Activated CD4-positive, alpha-beta T cell treated with anti-CD3 and anti-CD28 coated beads, Interleukin-2, amount 10 ng/mL, durations not matched to agents 7 days and 5 days (primary cell): ENCODE measurements at regions not wholly inside any gene's neighbourhood (a gene's known extent, or its start where the extent isn't known, plus 50 kb on each side); places are given as distances from the start of the nearest gene placed in this dataset.

Experiments used
- CTCF ChIA-PET: fragments of 350-600 bp; sonication (Branson Sonifier 250); formaldehyde crosslinking; loops from one replicate; lab custom pipeline; 2021; ENCODE audit warnings: antibody characterized with exemption; lab: Charles Lee
- POLR2A ChIA-PET: fragments of 350-600 bp; sonication (Branson Sonifier 250); formaldehyde crosslinking; loops from one replicate; lab custom pipeline; 2021; ENCODE audit warnings: antibody characterized with exemption; lab: Charles Lee
- DNase-seq: peaks from one replicate; pipeline ENCODE4 v3.0.0-alpha.2; 2020
- H3K27ac Mint-ChIP-seq: one replicate; pipeline ENCODE4 v1.8.0; 2021; ENCODE audit warnings: mild to moderate bottlenecking, moderate library complexity, mixed read lengths
- H3K27me3 Mint-ChIP-seq: one replicate; pipeline ENCODE4 v1.8.0; 2021; ENCODE audit warnings: mixed read lengths
- H3K36me3 Mint-ChIP-seq: one replicate; pipeline ENCODE4 v1.8.0; 2021; ENCODE audit warnings: low read depth, mixed read lengths
- H3K4me1 Mint-ChIP-seq: one replicate; pipeline ENCODE4 v1.8.0; 2021; ENCODE audit warnings: mixed read lengths
- H3K4me3 Mint-ChIP-seq: one replicate; pipeline ENCODE4 v1.8.0; 2021; ENCODE audit warnings: mild to moderate bottlenecking, moderate library complexity, mixed read lengths
- H3K9me3 Mint-ChIP-seq: one replicate; pipeline ENCODE4 v1.8.0; 2021; ENCODE audit warnings: mixed read lengths

DNA sequence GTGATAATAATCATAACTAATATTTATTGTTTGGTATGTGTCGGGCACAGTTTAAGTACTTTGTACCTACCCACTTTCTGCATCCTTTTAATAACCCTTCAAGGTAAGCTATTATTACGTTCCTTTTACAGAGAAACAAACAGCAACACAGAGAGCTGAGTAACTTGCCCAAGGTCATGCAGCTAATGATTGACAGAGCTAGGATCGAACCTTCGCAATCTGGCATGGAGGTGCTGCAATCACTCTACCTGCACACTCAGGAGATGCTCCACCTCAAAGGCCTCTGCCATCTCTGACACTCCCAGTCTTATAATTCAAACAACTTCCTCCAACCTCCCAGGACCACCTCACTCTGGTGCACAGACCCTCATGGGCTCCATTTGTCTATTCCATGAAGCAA is 137.2 kb downstream of the DMRTA2 start:
- Mint-ChIP-seq H3K36me3 (no peaks in the 10 kb centered on the region), H3K4me1 (no peaks in the 10 kb centered on the region), H3K27ac (no peak overlapping the region), H3K27me3 (no peaks in the 10 kb centered on the region), H3K4me3 (no peak overlapping the region), H3K9me3 (no peaks in the 10 kb centered on the region)
- ChIA-PET POLR2A (no interaction called here), CTCF (interaction anchor here (1.0 kb wide), 1 partner anchor 19 kb away, joined by 4 read pairs; no protein-coding TSS in a partner anchor)
- no peak for DNase-seq

GRCh38 chr1:50279622-50280330 is 143.5 kb downstream of the DMRTA2 start:
- DNase-seq, result peak; percentile 13
- no peaks in the 10 kb centered on the region for H3K27me3 Mint-ChIP-seq
- ChIA-PET CTCF (no interaction called here), POLR2A (no interaction called here)
- H3K4me3 Mint-ChIP-seq, result no peak overlapping the region
- H3K9me3 Mint-ChIP-seq, result no peaks in the 10 kb centered on the region
- H3K36me3 Mint-ChIP-seq, result no peaks in the 10 kb centered on the region
- no peak overlapping the region for H3K27ac Mint-ChIP-seq
- no peaks in the 10 kb centered on the region for H3K4me1 Mint-ChIP-seq

- no peak for DNase-seq
- CTCF ChIA-PET, result no interaction called here
- H3K4me3 Mint-ChIP-seq, result no peak overlapping the region
- H3K4me1 Mint-ChIP-seq, result no peaks in the 10 kb centered on the region
- H3K27ac Mint-ChIP-seq, result no peak overlapping the region
- POLR2A ChIA-PET, result interaction anchor here (0.7 kb wide), 1 partner anchor 99 kb away, joined by 3 read pairs; no protein-coding TSS in a partner anchor
- no peaks in the 10 kb centered on the region for H3K27me3 Mint-ChIP-seq
- no peaks in the 10 kb centered on the region for H3K36me3 Mint-ChIP-seq
- no peaks in the 10 kb centered on the region for H3K9me3 Mint-ChIP-seq
Measured at GRCh38 chr1:50278961-50279360, 144.3 kb downstream of the DMRTA2 start.

DNA sequence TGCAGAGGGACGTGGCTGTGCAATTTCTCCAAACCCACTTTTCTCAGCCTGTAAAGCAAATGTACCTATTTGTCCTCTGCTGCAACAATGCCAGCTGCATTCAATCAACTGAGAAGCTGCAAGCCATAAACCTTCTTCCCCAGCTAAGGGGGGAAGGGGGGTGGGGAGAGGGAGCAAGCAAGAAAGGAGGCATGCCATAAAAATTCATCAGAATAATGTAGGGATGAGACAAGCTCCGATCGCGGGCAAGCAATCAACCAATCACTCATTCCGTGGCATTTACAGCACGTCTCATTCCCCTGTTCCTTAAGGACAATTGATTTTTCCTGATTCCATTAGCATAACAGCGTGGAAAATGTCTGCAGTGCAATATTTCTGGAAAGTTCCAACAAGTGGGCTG is 144.8 kb downstream of the DMRTA2 start:
- no peaks in the 10 kb centered on the region for H3K27me3 Mint-ChIP-seq
- no peak overlapping the region for H3K4me3 Mint-ChIP-seq
- ChIA-PET CTCF (interaction anchor here (0.6 kb wide), 1 partner anchor 31 kb away, joined by 3 read pairs; no protein-coding TSS in a partner anchor), POLR2A (interaction anchor here (0.7 kb wide), 1 partner anchor 98 kb away, joined by 3 read pairs; no protein-coding TSS in a partner anchor)
- no peak for DNase-seq
- no peak overlapping the region for H3K27ac Mint-ChIP-seq
- no peaks in the 10 kb centered on the region for H3K9me3 Mint-ChIP-seq
- no peaks in the 10 kb centered on the region for H3K36me3 Mint-ChIP-seq
- no peaks in the 10 kb centered on the region for H3K4me1 Mint-ChIP-seq

- no peak for DNase-seq
- H3K4me3 Mint-ChIP-seq, result no peak overlapping the region
- POLR2A ChIA-PET, result no interaction called here
- no peak overlapping the region for H3K27ac Mint-ChIP-seq
- H3K36me3 Mint-ChIP-seq, result no peaks in the 10 kb centered on the region
- H3K27me3 Mint-ChIP-seq, result no peaks in the 10 kb centered on the region
- H3K4me1 Mint-ChIP-seq, result no peaks in the 10 kb centered on the region
- CTCF ChIA-PET, result no interaction called here
- no peaks in the 10 kb centered on the region for H3K9me3 Mint-ChIP-seq
Measured at GRCh38 chr1:50275566-50275965, 147.7 kb downstream of the DMRTA2 start.

DNA sequence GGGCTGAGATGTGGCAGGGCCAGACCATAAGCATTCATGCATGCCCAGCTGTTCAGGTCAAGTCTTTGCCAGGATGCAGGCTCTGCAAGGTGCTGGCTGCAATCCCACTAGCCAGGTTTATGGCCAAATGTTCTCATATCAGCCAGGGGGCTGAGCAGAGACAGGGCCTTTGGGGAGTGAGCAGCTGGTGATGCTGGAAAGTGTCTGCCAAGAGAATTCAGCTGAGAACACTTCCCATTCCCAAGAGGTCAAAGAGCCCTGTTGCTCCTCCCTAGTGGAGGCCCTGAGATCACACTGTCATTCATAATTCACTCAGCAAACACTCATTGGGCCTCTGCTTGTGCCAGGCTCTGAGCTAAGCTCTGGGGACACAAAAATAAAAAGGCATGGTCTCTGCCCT is 150.3 kb downstream of the DMRTA2 start:
- Mint-ChIP-seq H3K4me3 (no peak overlapping the region), H3K27me3 (no peaks in the 10 kb centered on the region), H3K36me3 (no peaks in the 10 kb centered on the region), H3K4me1 (no peaks in the 10 kb centered on the region), H3K27ac (no peak overlapping the region), H3K9me3 (no peaks in the 10 kb centered on the region)
- ChIA-PET POLR2A (no interaction called here), CTCF (no interaction called here)
- DNase-seq, result no peak

GRCh38 chr1:50271968-50272578 is 151.2 kb downstream of the DMRTA2 start:
- CTCF ChIA-PET, result no interaction called here
- no peaks in the 10 kb centered on the region for H3K4me1 Mint-ChIP-seq

GRCh38 chr1:50271337-50271736 is 151.9 kb downstream of the DMRTA2 start:
- POLR2A ChIA-PET, result no interaction called here
- H3K9me3 Mint-ChIP-seq, result no peaks in the 10 kb centered on the region

More at GRCh38 chr1:50271968-50272578, 151.2 kb downstream of the DMRTA2 start:
- peak; percentile 8 for DNase-seq
- no peak overlapping the region for H3K4me3 Mint-ChIP-seq
- no peaks in the 10 kb centered on the region for H3K36me3 Mint-ChIP-seq
- no peaks in the 10 kb centered on the region for H3K27me3 Mint-ChIP-seq
- POLR2A ChIA-PET, result no interaction called here
- no peaks in the 10 kb centered on the region for H3K9me3 Mint-ChIP-seq
- no peak overlapping the region for H3K27ac Mint-ChIP-seq

GRCh38 chr1:50270926-50271325 is 152.3 kb downstream of the DMRTA2 start:
- Mint-ChIP-seq H3K4me3 (no peak overlapping the region), H3K27me3 (no peaks in the 10 kb centered on the region), H3K27ac (no peak overlapping the region), H3K4me1 (no peaks in the 10 kb centered on the region), H3K9me3 (no peaks in the 10 kb centered on the region), H3K36me3 (no peaks in the 10 kb centered on the region)
- POLR2A ChIA-PET, result no interaction called here
- DNase-seq, result no peak
- CTCF ChIA-PET, result no interaction called here

More at GRCh38 chr1:50271337-50271736, 151.9 kb downstream of the DMRTA2 start:
- no peak overlapping the region for H3K4me3 Mint-ChIP-seq
- DNase-seq, result no peak
- CTCF ChIA-PET, result no interaction called here
- no peaks in the 10 kb centered on the region for H3K27me3 Mint-ChIP-seq
- H3K27ac Mint-ChIP-seq, result no peak overlapping the region
- no peaks in the 10 kb centered on the region for H3K36me3 Mint-ChIP-seq
- no peaks in the 10 kb centered on the region for H3K4me1 Mint-ChIP-seq

GRCh38 chr1:50268049-50268448 is 155.2 kb downstream of the DMRTA2 start:
- Mint-ChIP-seq H3K4me1 (no peaks in the 10 kb centered on the region), H3K27me3 (no peaks in the 10 kb centered on the region), H3K9me3 (no peaks in the 10 kb centered on the region), H3K4me3 (no peak overlapping the region), H3K36me3 (no peaks in the 10 kb centered on the region), H3K27ac (no peak overlapping the region)
- CTCF ChIA-PET, result no interaction called here
- DNase-seq, result peak; percentile 21
- POLR2A ChIA-PET, result interaction anchor here (0.6 kb wide), 1 partner anchor 56 kb away, joined by 5 read pairs; no protein-coding TSS in a partner anchor

- H3K9me3 Mint-ChIP-seq, result no peaks in the 10 kb centered on the region
- no peak overlapping the region for H3K4me3 Mint-ChIP-seq
- ChIA-PET CTCF (interaction anchor here (0.7 to 0.8 kb wide), 2 partner anchors 19 to 33 kb away, joined by 4 to 5 read pairs; no protein-coding TSS in a partner anchor), POLR2A (no interaction called here)
- no peak overlapping the region for H3K27ac Mint-ChIP-seq
- H3K4me1 Mint-ChIP-seq, result no peaks in the 10 kb centered on the region
- no peak for DNase-seq
- no peaks in the 10 kb centered on the region for H3K36me3 Mint-ChIP-seq
- H3K27me3 Mint-ChIP-seq, result no peaks in the 10 kb centered on the region
Measured at GRCh38 chr1:50266509-50266908, 156.7 kb downstream of the DMRTA2 start.

DNA sequence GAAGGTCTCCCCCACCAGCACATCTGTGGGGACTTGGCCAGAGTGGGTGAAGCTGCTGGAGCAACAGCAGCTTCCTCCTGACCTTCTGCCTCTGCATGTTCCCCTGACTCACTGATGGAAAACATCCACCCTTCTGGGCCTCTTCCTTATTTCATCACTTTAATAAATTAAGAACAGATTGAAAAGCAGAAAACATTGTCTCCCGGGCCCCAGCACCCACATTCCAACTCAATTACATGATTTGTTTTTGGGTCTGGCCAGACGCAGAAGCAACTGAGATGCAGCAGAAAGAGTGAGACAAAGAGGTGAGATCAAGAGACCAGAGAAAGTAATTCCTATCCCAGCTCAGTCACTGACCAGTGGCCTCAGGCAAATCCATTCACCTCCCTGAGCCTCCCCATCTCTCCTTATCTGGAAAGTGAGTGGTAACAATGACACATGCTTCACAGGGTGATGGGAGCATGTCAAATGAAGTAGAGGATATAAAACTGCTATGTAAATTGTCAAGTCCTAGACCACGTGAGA is 157.1 kb downstream of the ELAVL4 start:
- H3K27ac Mint-ChIP-seq, result no peak overlapping the region
- CTCF ChIA-PET, result interaction anchor here (0.6 kb wide), 1 partner anchor 102 kb away, joined by 3 read pairs; no protein-coding TSS in a partner anchor

GRCh38 chr1:50264590-50264989 is 155.9 kb downstream of the ELAVL4 start:
- Mint-ChIP-seq H3K4me1 (no peaks in the 10 kb centered on the region), H3K36me3 (no peaks in the 10 kb centered on the region), H3K9me3 (no peaks in the 10 kb centered on the region), H3K27ac (no peak overlapping the region), H3K27me3 (no peaks in the 10 kb centered on the region), H3K4me3 (no peak overlapping the region)
- POLR2A ChIA-PET, result no interaction called here
- CTCF ChIA-PET, result interaction anchor here (1.3 kb wide), 1 partner anchor 9 kb away, joined by 4 read pairs; no protein-coding TSS in a partner anchor
- DNase-seq, result no peak

More for the DNA sequence above, 157.1 kb downstream of the ELAVL4 start:
- no peaks in the 10 kb centered on the region for H3K4me1 Mint-ChIP-seq
- no peak for DNase-seq
- no peak overlapping the region for H3K4me3 Mint-ChIP-seq
- H3K9me3 Mint-ChIP-seq, result no peaks in the 10 kb centered on the region
- no peaks in the 10 kb centered on the region for H3K36me3 Mint-ChIP-seq
- POLR2A ChIA-PET, result no interaction called here
- H3K27me3 Mint-ChIP-seq, result no peaks in the 10 kb centered on the region
